Right lobe of liver (tissue), 6 donors: ENCODE measurements at regions not wholly inside any gene's neighbourhood (a gene's known extent, or its start where the extent isn't known, plus 50 kb on each side); places are given as distances from the start of the nearest gene placed in this dataset.

Experiments
- ATAC-seq, 4 donors: fragments of 200-7000 bp; cut with Tn5 transposase; one replicate each; pipeline ENCODE4 v1.9.1; 2020; ENCODE audit warnings: mild to moderate bottlenecking in 4 of 4, moderate library complexity in 4 of 4
- DNase-seq, 3 donors: peaks; one replicate each; pipeline ENCODE4 v3.0.0-alpha.2; 2020
- H3K27ac ChIP-seq, 3 donors: fragments of 200-600 bp; one replicate each; pipeline ENCODE4 v1.8.0; 2022
- H3K27me3 ChIP-seq, 2 donors: fragments of 200-600 bp; one replicate each; pipeline ENCODE4 v1.8.0; 2022
- H3K36me3 ChIP-seq, 4 donors: fragments of 200-600 bp; sonication (generic) in 1 of 4; one replicate each; pipeline versions ENCODE4 v1.5.1 to v1.8.0; 2017 to 2022; ENCODE audit warnings: control low read depth in 1 of 4
- H3K4me1 ChIP-seq, 4 donors: fragments of 200-600 bp; sonication (generic) in 1 of 4; one replicate each; pipeline versions ENCODE4 v1.5.1 to v1.8.0; 2017 to 2022; ENCODE audit warnings: control low read depth in 1 of 4
- H3K4me3 ChIP-seq, 3 donors: fragments of 200-600 bp; one replicate each; pipeline ENCODE4 v1.8.0; 2022
- H3K9me3 ChIP-seq, 4 donors: fragments of 200-600 bp; sonication (generic) in 1 of 4; one replicate each; pipeline versions ENCODE4 v1.5.1 to v1.8.0; 2017 to 2022; ENCODE audit warnings: control low read depth in 1 of 4
- CTCF ChIP-seq, 4 donors: fragments of 200-600 bp in 3 of 4; fragments of 450-650 bp in 1 of 4; IDR thresholded peaks; one replicate each; pipeline versions ENCODE4 v1.5.1 to v1.8.0; 2016 to 2022; ENCODE audit warnings: antibody characterized with exemption in 4 of 4, mild to moderate bottlenecking in 2 of 4
- POLR2A ChIP-seq: fragments of 450-650 bp; IDR thresholded peaks from one replicate; pipeline ENCODE4 v1.6.1; 2017; ENCODE audit warnings: antibody characterized with exemption, mild to moderate bottlenecking
- WGBS: methylation state at CpG from one replicate; pipeline ENCODE4 v1.1.6; 2018; ENCODE audit warnings: low coverage, low lambda C conversion rate; ENCODE audit not compliant: insufficient coverage; ENCODE audit errors: missing lambda C conversion rate; 5-methylcytosine and 5-hydroxymethylcytosine counted together
- intact Hi-C, 2 donors: fragments of 100-400 bp; cut with DNase I; formaldehyde crosslinking; loops; one replicate each; pipeline versions ENCODE4 v1.11.2 to v1.14.1; 2022
- donor health status: DM: no; HTN: yes; CAD: no.
- donor health status: DM: no; HTN: no; CAD: no.
- donor health status: DM: no; HTN: no; CAD: no.
- donor health status: DM: no; HTN: yes; CAD: no.
- donor health status: DM: no; HTN: yes; CAD: no.

- TF ChIP-seq CTCF (IDR thresholded peaks at IDR 0.05) (no peak), POLR2A (no peak)
- H3K27ac ChIP-seq = no peak overlapping the region
- H3K27me3 ChIP-seq = no peaks in the 10 kb centered on the region
- intact Hi-C loops = no loop called here
- no peaks in the 10 kb centered on the region for H3K36me3 ChIP-seq
- no peaks in the 10 kb centered on the region for H3K4me1 ChIP-seq
- DNase-seq = no peak
- ATAC-seq = no peak
- no peaks in the 10 kb centered on the region for H3K9me3 ChIP-seq
- no peak overlapping the region for H3K4me3 ChIP-seq
Observed at GRCh38 chr3:151541178-151541577, 80.3 kb upstream of the IGSF10 start.

GRCh38 chr3:151539599-151539998 lies 78.7 kb upstream of the IGSF10 start:
- TF ChIP-seq POLR2A = no peak
- no peak for TF ChIP-seq CTCF (IDR thresholded peaks at IDR 0.05)
- 59% methylated on average over 3 of the region's 3 CpGs for WGBS
- Histone ChIP-seq H3K9me3 (no peaks in the 10 kb centered on the region), H3K36me3 (no peaks in the 10 kb centered on the region), H3K4me1 (no peaks in the 10 kb centered on the region), H3K4me3 (no peak overlapping the region), H3K27me3 (no peaks in the 10 kb centered on the region), H3K27ac (no peak overlapping the region)
- ATAC-seq (no peak), DNase-seq (no peak)
- intact Hi-C loops = no loop called here

- Histone ChIP-seq H3K36me3 (no peaks in the 10 kb centered on the region), H3K9me3 (no peaks in the 10 kb centered on the region), H3K4me1 (no peaks in the 10 kb centered on the region), H3K4me3 (no peak overlapping the region), H3K27ac (no peak overlapping the region), H3K27me3 (no peaks in the 10 kb centered on the region)
- no peak for DNase-seq
- TF ChIP-seq CTCF (IDR thresholded peaks at IDR 0.05) (no peak), POLR2A (no peak)
- peak in 2 of 4 donors; percentile 44 to 53 for ATAC-seq
- 55% methylated on average over 15 of the region's 15 CpGs for WGBS
- intact Hi-C loops = no loop called here
Observed at GRCh38 chr3:151538456-151539393, 77.9 kb upstream of the IGSF10 start.

- no peaks in the 10 kb centered on the region for H3K36me3 ChIP-seq
- WGBS = 28% methylated on average over 3 of the region's 3 CpGs
- no peaks in the 10 kb centered on the region for H3K4me1 ChIP-seq
- no peak for TF ChIP-seq CTCF (IDR thresholded peaks at IDR 0.05)
- no peak for TF ChIP-seq POLR2A
- no peak overlapping the region for H3K27ac ChIP-seq
- intact Hi-C loops = no loop called here
- H3K27me3 ChIP-seq = no peaks in the 10 kb centered on the region
- H3K9me3 ChIP-seq = no peaks in the 10 kb centered on the region
- H3K4me3 ChIP-seq = no peak overlapping the region
- no peak for ATAC-seq
- DNase-seq = no peak
Observed at GRCh38 chr3:151537726-151538125, 76.9 kb upstream of the IGSF10 start.
